ENCODE measurements at regions not wholly inside any gene's neighbourhood (a gene's known extent, or its start where the extent isn't known, plus 50 kb on each side); places are given as distances from the start of the nearest gene placed in this dataset.

DNA sequence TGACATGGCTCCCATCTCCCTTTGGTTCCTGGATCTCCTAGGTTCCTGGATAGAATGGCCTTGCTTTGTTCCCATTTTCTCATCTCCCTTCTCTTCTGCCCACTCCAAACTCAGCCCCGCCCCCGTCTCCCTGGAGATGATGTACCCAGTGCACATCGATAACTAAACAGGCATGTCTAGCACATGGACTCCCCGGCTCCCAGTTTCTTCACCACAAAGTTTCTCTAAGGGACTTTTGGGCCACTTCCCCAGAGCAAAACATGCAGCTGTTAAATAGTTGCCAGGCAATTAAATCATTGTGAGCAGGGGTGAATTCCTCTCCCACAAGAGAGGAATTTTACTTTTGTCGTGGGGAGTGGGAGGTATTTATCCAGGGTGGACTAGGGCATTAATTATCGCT is 259.0 kb downstream of the GADD45G start:
- no peaks in the 10 kb centered on the region for H3K36me3 ChIP-seq
- no peaks in the 10 kb centered on the region for H3K9me3 ChIP-seq
- H3K27me3 ChIP-seq, result no peaks in the 10 kb centered on the region
- no peak for DNase-seq
- TF ChIP-seq, protein P1, sequence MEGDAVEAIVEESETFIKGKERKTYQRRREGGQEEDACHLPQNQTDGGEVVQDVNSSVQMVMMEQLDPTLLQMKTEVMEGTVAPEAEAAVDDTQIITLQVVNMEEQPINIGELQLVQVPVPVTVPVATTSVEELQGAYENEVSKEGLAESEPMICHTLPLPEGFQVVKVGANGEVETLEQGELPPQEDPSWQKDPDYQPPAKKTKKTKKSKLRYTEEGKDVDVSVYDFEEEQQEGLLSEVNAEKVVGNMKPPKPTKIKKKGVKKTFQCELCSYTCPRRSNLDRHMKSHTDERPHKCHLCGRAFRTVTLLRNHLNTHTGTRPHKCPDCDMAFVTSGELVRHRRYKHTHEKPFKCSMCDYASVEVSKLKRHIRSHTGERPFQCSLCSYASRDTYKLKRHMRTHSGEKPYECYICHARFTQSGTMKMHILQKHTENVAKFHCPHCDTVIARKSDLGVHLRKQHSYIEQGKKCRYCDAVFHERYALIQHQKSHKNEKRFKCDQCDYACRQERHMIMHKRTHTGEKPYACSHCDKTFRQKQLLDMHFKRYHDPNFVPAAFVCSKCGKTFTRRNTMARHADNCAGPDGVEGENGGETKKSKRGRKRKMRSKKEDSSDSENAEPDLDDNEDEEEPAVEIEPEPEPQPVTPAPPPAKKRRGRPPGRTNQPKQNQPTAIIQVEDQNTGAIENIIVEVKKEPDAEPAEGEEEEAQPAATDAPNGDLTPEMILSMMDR (IDR thresholded peaks at IDR 0.05), result no peak
- no peak for TF ChIP-seq POLR2A (IDR thresholded peaks at IDR 0.05)
- intact Hi-C loops (cut with DNase I; ENCODE audit: low total_unique reads), result no loop called here
- no peak overlapping the region for H3K27ac ChIP-seq
- H3K4me3 ChIP-seq, result no peak overlapping the region
- no peaks in the 10 kb centered on the region for H3K4me1 ChIP-seq

DNA sequence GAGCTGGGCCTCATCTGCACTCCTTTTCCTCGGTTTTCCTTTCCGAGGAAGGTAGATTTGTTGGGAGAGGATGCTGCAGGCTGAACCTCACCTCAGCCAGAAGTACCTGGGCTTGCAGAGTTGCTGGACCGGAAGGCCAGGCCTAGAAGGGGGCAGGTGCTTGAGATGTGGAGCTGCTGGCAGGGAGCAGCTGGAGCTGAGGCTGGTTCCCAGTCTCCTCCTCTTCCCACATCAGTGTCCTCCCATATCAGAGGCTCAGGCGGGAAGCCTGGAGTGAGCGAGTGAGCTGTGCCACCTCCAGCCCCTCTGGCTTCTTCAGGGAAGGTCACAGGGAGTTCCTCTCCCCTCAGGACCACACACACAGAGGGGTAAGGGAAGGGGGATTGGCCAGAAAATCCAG is 259.4 kb downstream of the GADD45G start:
- Histone ChIP-seq H3K27me3 (no peaks in the 10 kb centered on the region), H3K36me3 (no peaks in the 10 kb centered on the region), H3K4me1 (no peaks in the 10 kb centered on the region), H3K27ac (no peak overlapping the region), H3K9me3 (no peaks in the 10 kb centered on the region), H3K4me3 (no peak overlapping the region)
- intact Hi-C loops (cut with DNase I; ENCODE audit: low total_unique reads), result no loop called here
- no peak for DNase-seq
- no peak for TF ChIP-seq POLR2A (IDR thresholded peaks at IDR 0.05)
- TF ChIP-seq, protein P1 (IDR thresholded peaks at IDR 0.05), result no peak

DNA sequence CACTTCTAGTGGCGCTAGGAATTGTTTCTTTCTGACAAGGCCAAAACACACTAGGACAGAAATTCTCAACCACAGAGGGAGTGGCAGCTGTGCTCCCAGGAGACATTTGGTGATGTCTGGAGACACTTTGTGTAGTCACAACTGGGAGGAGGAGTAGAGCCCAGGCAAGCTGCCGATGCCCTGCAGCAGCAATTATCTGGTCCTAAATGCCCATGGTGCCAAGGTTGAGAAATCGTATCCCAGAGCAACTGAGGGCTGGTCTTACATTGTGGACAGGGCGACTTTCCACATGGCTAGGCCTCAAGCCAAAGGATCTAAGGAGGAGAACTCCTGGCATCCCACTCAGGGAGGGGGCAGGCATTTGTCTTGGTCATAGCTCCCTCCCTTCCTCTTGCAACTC is 259.9 kb downstream of the GADD45G start:
- Histone ChIP-seq H3K27me3 (no peaks in the 10 kb centered on the region), H3K4me3 (no peak overlapping the region), H3K36me3 (no peaks in the 10 kb centered on the region), H3K9me3 (no peaks in the 10 kb centered on the region), H3K4me1 (no peaks in the 10 kb centered on the region), H3K27ac (no peak overlapping the region)
- DNase-seq, result no peak
- TF ChIP-seq, protein P1 (IDR thresholded peaks at IDR 0.05), result no peak
- TF ChIP-seq POLR2A (IDR thresholded peaks at IDR 0.05), result no peak
- intact Hi-C loops (cut with DNase I; ENCODE audit: low total_unique reads), result no loop called here

DNA sequence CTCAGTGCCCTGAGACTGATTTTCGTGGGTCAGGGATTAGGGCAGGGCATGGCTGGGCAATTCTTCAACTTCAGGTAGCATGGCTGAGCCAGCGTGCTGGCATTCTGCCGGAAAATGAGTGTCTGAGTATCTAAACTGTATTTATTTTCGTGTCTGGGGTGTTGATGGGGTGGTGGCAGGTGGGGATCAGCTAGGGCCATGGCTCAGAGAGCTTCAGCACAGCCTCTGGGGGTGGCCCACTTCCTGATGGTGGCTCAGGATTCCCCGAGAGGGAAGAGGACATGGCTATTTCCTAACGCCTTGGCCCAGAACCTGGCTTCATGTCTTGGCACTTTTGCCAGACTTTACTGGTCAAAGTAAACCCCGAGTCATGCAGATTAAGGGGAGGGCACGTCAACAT is 260.5 kb downstream of the GADD45G start:
- Histone ChIP-seq H3K27ac (no peak overlapping the region), H3K4me1 (no peaks in the 10 kb centered on the region), H3K4me3 (no peak overlapping the region), H3K9me3 (no peaks in the 10 kb centered on the region), H3K27me3 (no peaks in the 10 kb centered on the region), H3K36me3 (no peaks in the 10 kb centered on the region)
- intact Hi-C loops (cut with DNase I; ENCODE audit: low total_unique reads), result no loop called here
- TF ChIP-seq POLR2A (IDR thresholded peaks at IDR 0.05), result no peak
- TF ChIP-seq, protein P1 (IDR thresholded peaks at IDR 0.05), result no peak
- DNase-seq, result no peak

DNA sequence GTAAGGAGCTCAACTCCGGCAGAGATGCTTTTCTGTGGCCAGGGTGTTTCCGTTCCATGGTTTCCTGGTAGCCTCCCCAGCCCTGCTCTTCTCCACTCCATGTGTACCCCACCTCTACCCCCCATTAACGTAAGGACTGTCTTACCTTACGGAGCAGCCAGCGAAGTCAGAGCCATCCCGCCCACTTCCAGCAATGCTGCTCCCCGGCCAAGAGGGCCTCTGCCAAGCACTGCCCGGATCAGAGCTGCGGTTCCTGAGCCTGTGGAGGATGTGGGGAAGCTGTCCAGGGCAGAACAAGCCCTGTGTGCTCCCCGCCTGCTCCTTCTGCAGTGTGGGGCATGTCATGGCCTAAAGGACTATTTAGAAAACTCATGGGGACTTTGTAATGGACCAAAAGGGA is 261.2 kb downstream of the GADD45G start:
- H3K4me1 ChIP-seq, result no peaks in the 10 kb centered on the region
- H3K27ac ChIP-seq, result no peak overlapping the region
- no peak overlapping the region for H3K4me3 ChIP-seq
- no peaks in the 10 kb centered on the region for H3K27me3 ChIP-seq
- no peaks in the 10 kb centered on the region for H3K9me3 ChIP-seq
- H3K36me3 ChIP-seq, result no peaks in the 10 kb centered on the region
- no peak for TF ChIP-seq POLR2A (IDR thresholded peaks at IDR 0.05)
- intact Hi-C loops (cut with DNase I; ENCODE audit: low total_unique reads), result no loop called here
- no peak for DNase-seq

DNA sequence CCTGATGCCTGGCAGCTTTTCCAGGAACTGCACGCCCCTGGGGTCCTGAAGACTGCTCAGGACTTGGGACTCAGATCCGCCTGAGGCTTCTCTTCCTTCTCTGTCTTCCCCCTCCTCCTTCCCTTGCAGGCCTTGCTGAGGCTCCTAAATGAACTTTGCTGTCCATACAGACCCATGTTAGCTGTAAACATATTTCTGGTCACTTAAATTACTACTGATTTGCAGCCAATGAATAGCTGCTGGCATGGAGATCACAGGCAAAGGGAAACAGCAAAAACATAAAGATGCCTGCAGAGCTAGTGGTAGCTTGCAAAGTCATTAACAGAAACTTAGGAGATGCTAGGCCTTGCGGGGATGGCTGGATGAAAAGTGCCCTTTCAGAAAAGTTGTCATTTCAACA is 261.9 kb downstream of the GADD45G start:
- H3K36me3 ChIP-seq, result no peaks in the 10 kb centered on the region
- H3K4me3 ChIP-seq, result no peak overlapping the region
- no peaks in the 10 kb centered on the region for H3K4me1 ChIP-seq
- no peaks in the 10 kb centered on the region for H3K9me3 ChIP-seq
- DNase-seq, result no peak
- no peak overlapping the region for H3K27ac ChIP-seq
- no peaks in the 10 kb centered on the region for H3K27me3 ChIP-seq
- no peak for TF ChIP-seq POLR2A (IDR thresholded peaks at IDR 0.05)
- TF ChIP-seq, protein P1 (IDR thresholded peaks at IDR 0.05), result no peak
- intact Hi-C loops (cut with DNase I; ENCODE audit: low total_unique reads), result no loop called here
